Upper lobe of right lung (tissue), 1 donor: ENCODE measurements at regions not wholly inside any gene's neighbourhood (a gene's known extent, or its start where the extent isn't known, plus 50 kb on each side); places are given as distances from the start of the nearest gene placed in this dataset.

ENCODE experiments used
- ATAC-seq: fragments of 200-7000 bp; cut with Tn5 transposase; one replicate; pipeline ENCODE4 v1.9.1; 2020; ENCODE audit warnings: mild to moderate bottlenecking, moderate library complexity
- DNase-seq: peaks from one replicate; pipeline ENCODE4 v3.0.0-alpha.2; 2020
- H3K27ac ChIP-seq: fragments of 200-600 bp; one replicate; pipeline ENCODE4 v1.8.0; 2022
- H3K27me3 ChIP-seq: fragments of 200-600 bp; one replicate; pipeline ENCODE4 v1.8.0; 2022; ENCODE audit warnings: mild to moderate bottlenecking
- H3K36me3 ChIP-seq: fragments of 200-600 bp; one replicate; pipeline ENCODE4 v1.8.0; 2022
- H3K4me1 ChIP-seq: fragments of 200-600 bp; one replicate; pipeline ENCODE4 v1.8.0; 2022
- H3K4me3 ChIP-seq: fragments of 200-600 bp; one replicate; pipeline ENCODE4 v1.8.0; 2022; ENCODE audit warnings: mild to moderate bottlenecking
- H3K9me3 ChIP-seq: fragments of 200-600 bp; one replicate; pipeline ENCODE4 v1.8.0; 2022
- intact Hi-C: fragments of 100-400 bp; cut with DNase I; formaldehyde crosslinking; loops from one replicate; pipeline ENCODE4 v1.11.0; 2022
- TF ChIP-seq, protein P1 (sequence below): fragments of 200-600 bp; IDR thresholded peaks from one replicate; pipeline ENCODE4 v1.8.0; 2022; ENCODE audit warnings: antibody characterized with exemption
- donor health status: DM: no; HTN: yes; CAD: no; lungs with severe emphysema.

DNA sequence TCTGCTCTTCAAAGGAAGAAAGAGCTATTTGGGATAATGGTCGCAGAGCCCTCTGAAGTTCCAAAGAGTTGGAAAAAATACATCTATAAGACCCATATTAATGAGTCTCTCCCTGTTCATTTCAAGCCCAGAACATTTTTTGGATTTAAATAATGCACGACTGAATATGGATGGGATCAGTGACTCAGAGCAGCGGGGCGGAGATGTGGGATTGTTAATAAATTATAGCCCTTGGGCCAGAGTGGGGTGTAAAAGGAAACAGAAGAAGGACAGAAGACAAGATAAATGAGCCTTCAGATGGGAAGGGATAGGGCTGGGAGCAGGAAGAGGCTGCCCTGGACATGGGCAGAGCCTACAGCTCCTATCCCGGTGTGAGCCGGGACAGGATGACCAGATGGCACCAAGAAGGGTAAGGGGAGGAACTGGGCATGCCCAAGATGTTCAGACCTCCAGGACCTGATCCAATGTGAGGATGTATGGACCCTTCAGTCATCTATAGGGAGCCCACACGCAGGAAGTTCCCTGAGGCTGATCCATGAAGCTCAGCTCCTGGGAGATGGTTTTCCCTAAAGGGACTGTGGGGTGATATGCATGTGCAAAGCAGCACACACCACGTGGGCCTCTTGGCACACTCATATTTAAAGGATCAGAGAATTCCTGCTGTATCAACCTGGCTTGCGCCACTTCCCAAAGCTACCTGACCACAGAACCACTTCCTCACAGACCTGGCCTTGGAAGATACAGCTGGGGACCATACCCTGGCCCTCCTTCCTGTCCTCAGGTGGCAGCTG lies 96.1 kb upstream of the PLXNA4 start:
- no peak overlapping the region for H3K27ac ChIP-seq
- H3K36me3 ChIP-seq, result no peaks in the 10 kb centered on the region
- H3K4me3 ChIP-seq, result no peak overlapping the region
- H3K9me3 ChIP-seq, result no peaks in the 10 kb centered on the region
- ATAC-seq, result no peak
- no peaks in the 10 kb centered on the region for H3K4me1 ChIP-seq
- no peak for DNase-seq
- TF ChIP-seq, protein P1, sequence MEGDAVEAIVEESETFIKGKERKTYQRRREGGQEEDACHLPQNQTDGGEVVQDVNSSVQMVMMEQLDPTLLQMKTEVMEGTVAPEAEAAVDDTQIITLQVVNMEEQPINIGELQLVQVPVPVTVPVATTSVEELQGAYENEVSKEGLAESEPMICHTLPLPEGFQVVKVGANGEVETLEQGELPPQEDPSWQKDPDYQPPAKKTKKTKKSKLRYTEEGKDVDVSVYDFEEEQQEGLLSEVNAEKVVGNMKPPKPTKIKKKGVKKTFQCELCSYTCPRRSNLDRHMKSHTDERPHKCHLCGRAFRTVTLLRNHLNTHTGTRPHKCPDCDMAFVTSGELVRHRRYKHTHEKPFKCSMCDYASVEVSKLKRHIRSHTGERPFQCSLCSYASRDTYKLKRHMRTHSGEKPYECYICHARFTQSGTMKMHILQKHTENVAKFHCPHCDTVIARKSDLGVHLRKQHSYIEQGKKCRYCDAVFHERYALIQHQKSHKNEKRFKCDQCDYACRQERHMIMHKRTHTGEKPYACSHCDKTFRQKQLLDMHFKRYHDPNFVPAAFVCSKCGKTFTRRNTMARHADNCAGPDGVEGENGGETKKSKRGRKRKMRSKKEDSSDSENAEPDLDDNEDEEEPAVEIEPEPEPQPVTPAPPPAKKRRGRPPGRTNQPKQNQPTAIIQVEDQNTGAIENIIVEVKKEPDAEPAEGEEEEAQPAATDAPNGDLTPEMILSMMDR, result no peak
- no peaks in the 10 kb centered on the region for H3K27me3 ChIP-seq
- intact Hi-C loops, result no loop called here

DNA sequence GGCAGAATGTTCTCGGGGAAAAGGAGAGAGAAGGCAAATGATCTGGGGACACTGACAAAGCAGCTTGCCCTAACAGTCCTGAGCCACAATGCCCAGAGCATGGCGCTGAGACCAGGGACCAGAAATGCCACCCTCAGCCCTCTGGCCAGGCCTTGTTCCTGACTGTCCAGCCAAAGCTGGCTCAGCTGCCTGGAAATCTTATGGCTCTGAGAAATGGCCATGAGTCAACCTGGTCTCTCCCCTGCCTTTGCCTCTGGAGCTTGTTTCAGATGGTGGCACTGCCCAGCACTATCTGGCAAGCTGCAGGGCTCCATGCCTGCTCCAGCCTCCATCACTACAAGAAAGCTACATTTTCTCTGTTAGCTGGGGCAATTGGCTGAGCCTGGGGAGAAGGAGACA lies 90.5 kb upstream of the PLXNA4 start:
- H3K27ac ChIP-seq, result no peak overlapping the region
- no peak overlapping the region for H3K4me3 ChIP-seq
- H3K9me3 ChIP-seq, result no peaks in the 10 kb centered on the region
- no peaks in the 10 kb centered on the region for H3K36me3 ChIP-seq
- TF ChIP-seq, protein P1, result no peak
- no peaks in the 10 kb centered on the region for H3K27me3 ChIP-seq
- ATAC-seq, result no peak
- intact Hi-C loops, result no loop called here
- no peaks in the 10 kb centered on the region for H3K4me1 ChIP-seq
- DNase-seq, result no peak

DNA sequence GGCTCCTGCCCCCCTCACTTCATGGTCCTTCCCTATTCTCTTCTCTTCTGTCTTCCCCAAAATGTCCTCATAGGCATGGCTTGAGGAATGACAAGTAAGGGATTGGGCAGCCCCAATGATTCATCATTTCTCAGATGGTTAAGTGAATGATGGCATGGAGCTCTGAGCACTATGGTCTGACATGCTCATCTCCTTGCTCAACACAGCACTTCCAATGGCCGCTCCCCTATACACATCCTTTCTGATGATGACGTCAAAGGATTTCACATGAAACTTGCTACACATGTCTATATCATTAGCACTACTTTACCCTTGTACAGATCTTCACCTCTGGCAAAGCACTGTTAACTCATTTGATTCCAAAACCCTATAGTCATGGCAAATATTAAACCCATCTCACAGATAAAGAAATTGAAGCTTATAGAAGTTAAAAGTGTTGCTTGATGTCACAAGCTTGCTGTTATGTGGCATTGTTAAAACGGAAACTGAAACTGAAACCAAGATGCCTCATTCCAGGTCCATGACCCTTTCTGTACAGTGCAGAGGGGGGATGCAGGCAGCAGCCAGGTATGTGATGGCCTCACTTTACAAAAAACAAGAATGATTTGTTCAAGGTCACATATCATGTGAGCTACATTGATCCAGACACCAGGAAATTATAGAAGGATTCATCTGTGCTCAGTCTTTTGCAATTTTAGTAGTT lies 90.0 kb upstream of the PLXNA4 start:
- H3K4me3 ChIP-seq, result no peak overlapping the region
- H3K27ac ChIP-seq, result no peak overlapping the region
- intact Hi-C loops, result no loop called here
- TF ChIP-seq, protein P1, result no peak
- H3K36me3 ChIP-seq, result no peaks in the 10 kb centered on the region
- no peaks in the 10 kb centered on the region for H3K27me3 ChIP-seq
- ATAC-seq (no peak), DNase-seq (no peak)
- no peaks in the 10 kb centered on the region for H3K4me1 ChIP-seq
- no peaks in the 10 kb centered on the region for H3K9me3 ChIP-seq

DNA sequence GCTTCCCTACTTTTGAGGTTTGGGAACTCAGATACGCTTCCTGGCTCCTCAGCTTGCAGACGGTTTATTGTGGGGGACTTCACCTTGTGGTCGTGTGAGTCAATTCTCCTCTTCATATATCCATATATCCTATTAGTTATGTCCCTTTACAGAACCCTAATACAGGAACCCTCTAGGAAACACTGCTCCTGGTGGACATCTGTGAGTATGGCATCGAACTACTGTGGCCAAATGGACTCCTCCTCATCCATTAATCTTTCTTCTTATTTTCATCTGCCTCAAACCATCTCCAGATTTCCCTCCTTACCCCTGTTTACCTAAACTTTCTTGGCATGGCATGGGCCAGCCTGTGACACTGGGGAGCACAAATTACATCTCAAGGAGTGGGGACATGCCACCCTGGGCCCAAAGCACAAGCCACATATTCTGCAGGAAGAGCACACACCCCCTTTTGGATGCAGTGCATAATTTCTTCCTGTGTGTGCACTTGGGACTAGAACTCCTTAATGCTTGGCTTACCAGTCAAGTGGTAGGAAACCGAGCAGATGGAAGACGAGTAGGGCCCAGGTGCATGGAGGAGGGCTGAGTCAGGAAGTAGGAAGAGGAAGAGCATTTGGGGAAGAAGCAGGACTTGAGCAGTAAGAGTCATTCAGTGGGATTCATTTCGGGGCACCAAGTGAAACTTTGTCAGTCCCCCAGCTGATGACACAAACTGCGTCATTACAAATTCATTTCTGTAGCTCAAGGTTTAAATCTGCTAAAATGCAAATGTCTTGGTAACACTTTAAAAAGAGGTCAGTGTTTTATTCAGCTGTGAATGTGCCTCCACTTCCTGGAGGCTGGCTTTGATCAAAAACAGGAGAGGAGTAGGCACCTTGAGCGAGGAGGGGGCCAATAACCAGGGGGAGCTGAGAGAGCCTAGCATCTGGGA lies 80.8 kb upstream of the PLXNA4 start:
- Histone ChIP-seq H3K4me1 (peaks cover 7% of the 10 kb centered on the region), H3K4me3 (no peak overlapping the region), H3K9me3 (no peaks in the 10 kb centered on the region), H3K27ac (no peak overlapping the region), H3K36me3 (no peaks in the 10 kb centered on the region), H3K27me3 (no peaks in the 10 kb centered on the region)
- no peak for ATAC-seq
- DNase-seq, result no peak
- TF ChIP-seq, protein P1, result peak; percentile 34
- intact Hi-C loops, result no loop called here

DNA sequence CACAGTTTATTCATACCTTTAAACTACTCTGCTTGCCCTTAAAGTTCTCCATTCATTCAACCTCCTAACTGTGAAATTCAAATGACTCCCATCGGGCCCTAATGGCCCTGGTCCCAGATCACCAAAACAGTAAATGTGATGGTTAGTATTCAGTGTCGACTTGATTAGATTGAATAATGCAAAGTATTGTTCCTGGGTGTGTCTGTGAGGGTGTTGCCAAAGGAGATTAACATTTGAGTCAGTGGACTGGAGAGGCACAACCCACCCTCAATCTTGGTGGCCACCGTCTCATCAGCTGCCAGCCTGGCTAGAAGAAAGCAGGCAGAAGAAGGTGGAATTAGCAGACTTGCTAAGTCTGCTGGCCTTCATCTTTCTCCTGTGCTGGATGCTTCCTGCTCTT lies 80.1 kb upstream of the PLXNA4 start:
- ATAC-seq, result no peak
- intact Hi-C loops, result no loop called here

More for the DNA sequence above, 80.1 kb upstream of the PLXNA4 start:
- Histone ChIP-seq H3K9me3 (no peaks in the 10 kb centered on the region), H3K27me3 (no peaks in the 10 kb centered on the region), H3K4me3 (no peak overlapping the region), H3K36me3 (no peaks in the 10 kb centered on the region), H3K27ac (no peak overlapping the region), H3K4me1 (peaks cover 7% of the 10 kb centered on the region)
- TF ChIP-seq, protein P1, result no peak
- DNase-seq, result no peak
